GM06990 (cell line): ENCODE measurements at regions not wholly inside any gene's neighbourhood (a gene's known extent, or its start where the extent isn't known, plus 50 kb on each side); places are given as distances from the start of the nearest gene placed in this dataset.

Source experiments
- DNase-seq: peaks from one replicate; pipeline ENCODE4 v3.0.0-alpha.2; 2011; ENCODE audit not compliant: insufficient read length; ENCODE audit errors: extremely low read depth
- H3K27me3 ChIP-seq: replicated peaks from 2 replicates; pipeline ENCODE4 v1.6.0; 2011; ENCODE audit warnings: low read length; ENCODE audit not compliant: control insufficient read depth, insufficient read depth
- H3K36me3 ChIP-seq: 2 replicates; pipeline ENCODE4 v1.5.1; 2011; ENCODE audit warnings: low read length; ENCODE audit not compliant: control insufficient read depth, insufficient read depth
- H3K4me3 ChIP-seq: replicated peaks from 2 replicates; pipeline ENCODE4 v1.5.1; 2011; ENCODE audit warnings: low read depth, mild to moderate bottlenecking, control low read depth, low read length
- CTCF ChIP-seq: IDR thresholded peaks from 2 replicates; pipeline ENCODE4 v1.5.1; 2011; ENCODE audit warnings: low read length, control low read depth, mild to moderate bottlenecking, inconsistent platforms; ENCODE audit not compliant: insufficient read depth, poor library complexity, severe bottlenecking

- no peak for TF ChIP-seq CTCF
- no peaks in the 10 kb centered on the region for H3K27me3 ChIP-seq
- H3K4me3 ChIP-seq, result no peak overlapping the region
- H3K36me3 ChIP-seq, result no peaks in the 10 kb centered on the region
- DNase-seq, result no peak
Measured at GRCh38 chr1:164226977-164227376, 332.0 kb upstream of the PBX1 start.

GRCh38 chr1:164228928-164229327 is 330.1 kb upstream of the PBX1 start:
- Histone ChIP-seq H3K4me3 (no peak overlapping the region), H3K36me3 (no peaks in the 10 kb centered on the region), H3K27me3 (no peaks in the 10 kb centered on the region)
- no peak for TF ChIP-seq CTCF
- no peak for DNase-seq

- DNase-seq, result no peak
- Histone ChIP-seq H3K27me3 (no peaks in the 10 kb centered on the region), H3K4me3 (no peak overlapping the region), H3K36me3 (no peaks in the 10 kb centered on the region)
- TF ChIP-seq CTCF, result no peak
Measured at GRCh38 chr1:164233149-164233548, 325.8 kb upstream of the PBX1 start.

- Histone ChIP-seq H3K27me3 (no peaks in the 10 kb centered on the region), H3K4me3 (no peak overlapping the region), H3K36me3 (no peaks in the 10 kb centered on the region)
- no peak for DNase-seq
- TF ChIP-seq CTCF, result no peak
Measured at GRCh38 chr1:164240081-164240480, 318.9 kb upstream of the PBX1 start.

- no peak for DNase-seq
- TF ChIP-seq CTCF, result no peak
- Histone ChIP-seq H3K36me3 (no peaks in the 10 kb centered on the region), H3K4me3 (no peak overlapping the region), H3K27me3 (no peaks in the 10 kb centered on the region)
Measured at GRCh38 chr1:164250365-164250764, 308.6 kb upstream of the PBX1 start.

- DNase-seq, result no peak
- no peaks in the 10 kb centered on the region for H3K36me3 ChIP-seq
- H3K27me3 ChIP-seq, result no peaks in the 10 kb centered on the region
- no peak for TF ChIP-seq CTCF
- H3K4me3 ChIP-seq, result no peak overlapping the region
Measured at GRCh38 chr1:164256456-164256855, 302.5 kb upstream of the PBX1 start.
